SK-N-SH treated with all-trans-retinoic acid at 6 μM for 48 hours (cell line): ENCODE measurements at regions not wholly inside any gene's neighbourhood (a gene's known extent, or its start where the extent isn't known, plus 50 kb on each side); places are given as distances from the start of the nearest gene placed in this dataset.
"Not testable (repeated sequence)": the region's sequence is repeated elsewhere in the genome, so short reads cannot be mapped to it uniquely, and the experiment has no call there.

Source experiments
- ATAC-seq: fragments of 200-7000 bp; cut with Tn5 transposase; 3 replicates; pipeline ENCODE4 v1.9.1; 2020; ENCODE audit warnings: mild to moderate bottlenecking, moderate library complexity
- ARNTL ChIP-seq: fragments of 450-650 bp; formaldehyde crosslinking; IDR thresholded peaks from 2 replicates; pipeline ENCODE4 v1.5.0; 2020; ENCODE audit warnings: low read depth, mild to moderate bottlenecking, moderate library complexity, borderline replicate concordance
- BACH2 ChIP-seq: fragments of 250-450 bp; sonication (Bioruptor Pico); IDR thresholded peaks from 2 replicates; pipeline ENCODE4 v1.9.0; 2021; ENCODE audit warnings: mild to moderate bottlenecking, borderline replicate concordance
- CSDC2 ChIP-seq: fragments of 250-450 bp; sonication (Bioruptor Pico); IDR thresholded peaks from 2 replicates; pipeline ENCODE4 v1.5.0; 2020; ENCODE audit warnings: mild to moderate bottlenecking, moderate library complexity
- ESRRG ChIP-seq: fragments of 250-450 bp; sonication (Bioruptor Pico); IDR thresholded peaks from 2 replicates; pipeline ENCODE4 v1.6.1; 2021; ENCODE audit warnings: mild to moderate bottlenecking
- GLIS3 ChIP-seq: fragments of 250-450 bp; sonication (Bioruptor Pico); IDR thresholded peaks from 2 replicates; pipeline ENCODE4 v1.5.0; 2020; ENCODE audit warnings: mild to moderate bottlenecking, moderate library complexity
- ISL1 ChIP-seq: fragments of 250-450 bp; sonication (Bioruptor Pico); IDR thresholded peaks from 2 replicates; pipeline ENCODE4 v2.1.2; 2022; ENCODE audit warnings: mild to moderate bottlenecking, moderate library complexity
- OSR1 ChIP-seq: fragments of 250-450 bp; sonication (Bioruptor Pico); IDR thresholded peaks from 2 replicates; pipeline ENCODE4 v1.8.0; 2022; ENCODE audit warnings: moderate library complexity, mild to moderate bottlenecking, inconsistent platforms
- RARB ChIP-seq: fragments of 250-450 bp; sonication (Bioruptor Pico); IDR thresholded peaks from 2 replicates; pipeline ENCODE4 v1.8.0; 2021; ENCODE audit warnings: mild to moderate bottlenecking, moderate library complexity
- SNAI2 ChIP-seq: fragments of 250-450 bp; sonication (Bioruptor Pico); IDR thresholded peaks from 2 replicates; pipeline ENCODE4 v1.5.0; 2020; ENCODE audit warnings: mild to moderate bottlenecking, moderate library complexity
- TCF4 ChIP-seq: fragments of 250-450 bp; sonication (Bioruptor Pico); IDR thresholded peaks from 2 replicates; pipeline ENCODE4 v1.8.0; 2021; ENCODE audit warnings: mild to moderate bottlenecking, moderate library complexity, borderline replicate concordance
- TOX ChIP-seq: fragments of 250-450 bp; sonication (Bioruptor Pico); IDR thresholded peaks from 2 replicates; pipeline ENCODE4 v1.8.0; 2021; ENCODE audit warnings: mild to moderate bottlenecking, moderate library complexity, borderline replicate concordance
- ZC3H10 ChIP-seq: fragments of 250-450 bp; sonication (Bioruptor Pico); IDR thresholded peaks from 2 replicates; pipeline ENCODE4 v1.5.1; 2021; ENCODE audit warnings: mild to moderate bottlenecking, moderate library complexity
- ZFP3 ChIP-seq: fragments of 250-450 bp; sonication (Bioruptor Pico); IDR thresholded peaks from 2 replicates; pipeline ENCODE4 v1.5.0; 2020; ENCODE audit warnings: mild to moderate bottlenecking, moderate library complexity
- ZFP30 ChIP-seq: fragments of 450-650 bp; formaldehyde crosslinking; IDR thresholded peaks from 2 replicates; pipeline ENCODE4 v1.5.0; 2022; ENCODE audit warnings: mild to moderate bottlenecking, moderate library complexity
- ZNF565 ChIP-seq: fragments of 450-650 bp; formaldehyde crosslinking; conservative IDR thresholded peaks from 2 replicates; pipeline ENCODE4 v1.5.0; 2020; ENCODE audit warnings: low read depth, mild to moderate bottlenecking, moderate library complexity
- ZNF70 ChIP-seq: fragments of 450-650 bp; formaldehyde crosslinking; IDR thresholded peaks from 2 replicates; pipeline ENCODE4 v1.5.0; 2020; ENCODE audit warnings: mild to moderate bottlenecking, moderate library complexity
- ZNF8 ChIP-seq: fragments of 450-650 bp; formaldehyde crosslinking; IDR thresholded peaks from 2 replicates; pipeline ENCODE4 v1.5.0; 2020; ENCODE audit warnings: mild to moderate bottlenecking, moderate library complexity
- TF ChIP-seq, protein P1 (sequence below): fragments of 250-450 bp; sonication (Bioruptor Pico); IDR thresholded peaks from 2 replicates; pipeline ENCODE4 v1.8.0; 2021; ENCODE audit warnings: low read depth, mild to moderate bottlenecking, moderate library complexity, borderline replicate concordance
- TF ChIP-seq, protein P2 (sequence below): fragments of 250-450 bp; sonication (Bioruptor Pico); IDR thresholded peaks from 2 replicates; pipeline ENCODE4 v1.5.1; 2021; ENCODE audit warnings: mild to moderate bottlenecking, moderate library complexity
- TF ChIP-seq, protein P3 (sequence below): fragments of 250-450 bp; sonication (Bioruptor Pico); IDR thresholded peaks from 2 replicates; pipeline ENCODE4 v1.8.0; 2020; ENCODE audit warnings: mild to moderate bottlenecking, moderate library complexity, borderline replicate concordance
- TF ChIP-seq, protein P4 (sequence below): fragments of 250-450 bp; sonication (Bioruptor Pico); IDR thresholded peaks from 2 replicates; pipeline ENCODE4 v1.5.1; 2020; ENCODE audit warnings: low read depth, mild to moderate bottlenecking, moderate library complexity

DNA sequence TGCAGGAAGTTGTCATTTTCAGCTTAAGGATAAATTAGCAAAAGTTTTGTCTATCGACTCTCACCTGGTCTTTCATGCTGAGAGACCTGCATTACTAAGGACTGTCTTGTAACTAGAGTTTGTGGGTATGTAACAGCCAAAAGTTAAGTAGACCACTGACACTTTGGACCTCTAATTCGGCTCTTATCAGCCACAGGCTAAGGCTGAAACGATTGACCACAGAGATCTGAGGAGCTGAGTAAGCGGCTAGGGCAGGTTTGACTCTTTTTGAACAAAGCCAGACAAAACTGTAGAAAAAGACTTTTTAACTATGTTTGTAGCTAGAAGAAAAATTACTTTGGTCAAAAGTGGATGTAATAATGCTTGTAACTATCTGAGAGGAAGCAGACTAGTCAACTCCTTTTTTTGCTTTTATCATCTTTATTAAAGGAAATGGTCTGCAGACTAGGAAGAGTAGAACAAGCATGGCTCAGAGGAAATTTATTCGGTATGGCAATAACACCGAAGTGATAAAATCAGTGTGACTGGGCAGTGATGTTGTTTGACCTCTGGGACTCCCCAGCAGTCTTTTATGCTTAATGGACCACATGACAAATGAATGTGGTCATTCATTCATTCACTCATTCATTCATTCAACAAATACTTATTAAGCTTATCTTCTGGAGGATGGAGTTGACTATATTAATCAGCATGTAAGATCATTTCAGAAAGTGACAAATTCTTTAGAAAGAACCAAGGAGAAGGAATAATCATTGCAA is 725.0 kb upstream of the HS3ST5 start (continued):
- no peak for TF ChIP-seq ZFP30
- TF ChIP-seq, protein P1, sequence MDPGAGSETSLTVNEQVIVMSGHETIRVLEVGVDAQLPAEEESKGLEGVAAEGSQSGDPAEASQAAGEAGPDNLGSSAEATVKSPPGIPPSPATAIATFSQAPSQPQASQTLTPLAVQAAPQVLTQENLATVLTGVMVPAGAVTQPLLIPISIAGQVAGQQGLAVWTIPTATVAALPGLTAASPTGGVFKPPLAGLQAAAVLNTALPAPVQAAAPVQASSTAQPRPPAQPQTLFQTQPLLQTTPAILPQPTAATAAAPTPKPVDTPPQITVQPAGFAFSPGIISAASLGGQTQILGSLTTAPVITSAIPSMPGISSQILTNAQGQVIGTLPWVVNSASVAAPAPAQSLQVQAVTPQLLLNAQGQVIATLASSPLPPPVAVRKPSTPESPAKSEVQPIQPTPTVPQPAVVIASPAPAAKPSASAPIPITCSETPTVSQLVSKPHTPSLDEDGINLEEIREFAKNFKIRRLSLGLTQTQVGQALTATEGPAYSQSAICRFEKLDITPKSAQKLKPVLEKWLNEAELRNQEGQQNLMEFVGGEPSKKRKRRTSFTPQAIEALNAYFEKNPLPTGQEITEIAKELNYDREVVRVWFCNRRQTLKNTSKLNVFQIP (CRISPR knock-in tag) = no peak
- TF ChIP-seq TOX (CRISPR knock-in tag) = no peak
- TF ChIP-seq BACH2 (CRISPR knock-in tag) = no peak
- no peak for TF ChIP-seq ZFP3 (CRISPR knock-in tag)
- no peak for TF ChIP-seq ZNF70

DNA sequence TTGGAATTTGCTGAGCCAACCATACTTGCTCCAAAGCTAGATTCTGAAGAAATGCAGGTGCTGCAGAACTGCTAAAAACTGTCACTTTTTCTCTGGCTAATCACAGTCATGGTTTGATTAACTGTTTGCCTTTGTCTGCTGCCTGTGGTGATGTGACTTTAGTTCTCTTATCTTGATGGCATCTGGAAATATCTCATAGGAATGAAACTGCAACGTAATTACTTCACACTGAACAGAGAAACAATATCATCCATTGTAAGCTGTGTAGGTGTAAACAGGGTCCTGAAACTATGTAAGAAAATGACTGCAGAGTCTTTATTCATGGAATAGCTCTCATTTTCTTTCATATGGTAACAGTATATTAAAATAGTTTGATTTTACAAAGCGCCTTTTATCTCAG is 721.9 kb upstream of the HS3ST5 start:
- no peak for ATAC-seq
- TF ChIP-seq ZFP30 = no peak
- TF ChIP-seq ZNF8 = no peak
- TF ChIP-seq BACH2 (CRISPR knock-in tag) = no peak
- no peak for TF ChIP-seq ZNF70
- TF ChIP-seq, protein P2, sequence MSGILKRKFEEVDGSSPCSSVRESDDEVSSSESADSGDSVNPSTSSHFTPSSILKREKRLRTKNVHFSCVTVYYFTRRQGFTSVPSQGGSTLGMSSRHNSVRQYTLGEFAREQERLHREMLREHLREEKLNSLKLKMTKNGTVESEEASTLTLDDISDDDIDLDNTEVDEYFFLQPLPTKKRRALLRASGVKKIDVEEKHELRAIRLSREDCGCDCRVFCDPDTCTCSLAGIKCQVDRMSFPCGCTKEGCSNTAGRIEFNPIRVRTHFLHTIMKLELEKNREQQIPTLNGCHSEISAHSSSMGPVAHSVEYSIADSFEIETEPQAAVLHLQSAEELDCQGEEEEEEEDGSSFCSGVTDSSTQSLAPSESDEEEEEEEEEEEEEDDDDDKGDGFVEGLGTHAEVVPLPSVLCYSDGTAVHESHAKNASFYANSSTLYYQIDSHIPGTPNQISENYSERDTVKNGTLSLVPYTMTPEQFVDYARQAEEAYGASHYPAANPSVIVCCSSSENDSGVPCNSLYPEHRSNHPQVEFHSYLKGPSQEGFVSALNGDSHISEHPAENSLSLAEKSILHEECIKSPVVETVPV (CRISPR knock-in tag) = no peak
- TF ChIP-seq SNAI2 = no peak
- no peak for TF ChIP-seq RARB (CRISPR knock-in tag)
- TF ChIP-seq CSDC2 = no peak
- no peak for TF ChIP-seq ISL1

DNA sequence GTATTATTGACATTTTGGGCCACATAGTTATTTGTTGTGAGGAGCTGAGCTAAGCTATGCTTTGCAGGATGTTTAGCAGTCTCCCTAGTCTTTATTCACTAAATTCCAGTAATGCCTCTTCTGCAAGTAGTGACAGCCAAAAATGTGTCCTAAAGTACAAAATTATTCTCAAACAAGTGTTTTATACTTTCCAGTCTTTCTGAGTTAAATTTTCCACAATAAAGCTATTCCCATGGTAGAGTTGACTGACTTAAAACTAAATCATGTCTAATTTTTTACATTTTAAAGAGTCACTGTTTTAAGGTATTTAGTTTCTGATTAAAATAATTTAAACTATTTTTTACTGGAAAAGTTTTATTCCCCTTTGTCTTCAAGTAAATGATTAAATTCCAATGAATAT is 717.8 kb upstream of the HS3ST5 start:
- ATAC-seq = no peak
- TF ChIP-seq ARNTL (CRISPR knock-in tag) = no peak
- TF ChIP-seq, protein P3, sequence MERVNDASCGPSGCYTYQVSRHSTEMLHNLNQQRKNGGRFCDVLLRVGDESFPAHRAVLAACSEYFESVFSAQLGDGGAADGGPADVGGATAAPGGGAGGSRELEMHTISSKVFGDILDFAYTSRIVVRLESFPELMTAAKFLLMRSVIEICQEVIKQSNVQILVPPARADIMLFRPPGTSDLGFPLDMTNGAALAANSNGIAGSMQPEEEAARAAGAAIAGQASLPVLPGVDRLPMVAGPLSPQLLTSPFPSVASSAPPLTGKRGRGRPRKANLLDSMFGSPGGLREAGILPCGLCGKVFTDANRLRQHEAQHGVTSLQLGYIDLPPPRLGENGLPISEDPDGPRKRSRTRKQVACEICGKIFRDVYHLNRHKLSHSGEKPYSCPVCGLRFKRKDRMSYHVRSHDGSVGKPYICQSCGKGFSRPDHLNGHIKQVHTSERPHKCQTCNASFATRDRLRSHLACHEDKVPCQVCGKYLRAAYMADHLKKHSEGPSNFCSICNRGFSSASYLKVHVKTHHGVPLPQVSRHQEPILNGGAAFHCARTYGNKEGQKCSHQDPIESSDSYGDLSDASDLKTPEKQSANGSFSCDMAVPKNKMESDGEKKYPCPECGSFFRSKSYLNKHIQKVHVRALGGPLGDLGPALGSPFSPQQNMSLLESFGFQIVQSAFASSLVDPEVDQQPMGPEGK (CRISPR knock-in tag) = no peak
- no peak for TF ChIP-seq OSR1 (CRISPR knock-in tag)
- TF ChIP-seq ESRRG (CRISPR knock-in tag) = no peak
- no peak for TF ChIP-seq TCF4 (CRISPR knock-in tag)
- no peak for TF ChIP-seq BACH2 (CRISPR knock-in tag)
- no peak for TF ChIP-seq SNAI2
- TF ChIP-seq ZNF565 = no peak
- TF ChIP-seq CSDC2 = no peak
- no peak for TF ChIP-seq GLIS3 (CRISPR knock-in tag)
- no peak for TF ChIP-seq ZNF70
- no peak for TF ChIP-seq ISL1

DNA sequence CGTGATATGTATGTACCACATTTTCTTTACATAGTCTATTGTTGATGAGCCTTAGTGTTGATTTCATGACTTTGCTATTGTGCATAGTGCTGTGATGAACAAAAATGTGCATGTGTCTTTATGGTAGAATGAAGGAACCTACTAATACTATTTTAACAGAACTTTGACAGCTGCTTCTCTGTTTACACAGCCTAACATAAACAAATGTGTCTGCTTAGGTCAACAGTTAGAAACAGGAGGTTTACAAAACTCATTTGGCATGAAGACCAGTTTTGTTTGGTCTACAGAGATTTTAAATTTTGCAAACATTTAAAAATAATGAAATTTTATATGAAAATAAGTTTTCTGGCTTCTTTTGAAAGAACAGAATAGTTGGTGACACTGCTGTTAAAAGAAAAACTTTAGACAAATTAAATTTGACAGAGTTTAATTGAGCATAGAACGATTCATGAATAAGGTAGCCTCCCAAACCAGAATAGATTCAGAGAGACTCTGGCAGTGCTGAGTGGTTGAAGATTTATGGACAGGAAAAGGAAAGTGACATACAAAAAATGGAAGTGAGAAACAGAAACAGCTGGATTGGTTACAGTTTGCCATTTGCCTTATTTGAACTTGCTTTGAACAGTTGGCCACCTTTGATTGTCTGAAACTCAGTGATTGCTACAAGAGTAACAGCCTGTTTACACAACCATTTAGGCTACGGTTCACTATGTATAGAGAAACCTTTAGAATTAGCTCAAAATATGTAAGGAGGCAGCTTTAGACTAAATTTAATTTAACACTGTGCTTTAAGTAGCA is 715.8 kb upstream of the HS3ST5 start:
- TF ChIP-seq ZFP3 (CRISPR knock-in tag) = no peak
- TF ChIP-seq ISL1 = no peak
- TF ChIP-seq, all 23 proteins: peak for 0
- ATAC-seq = no peak

DNA sequence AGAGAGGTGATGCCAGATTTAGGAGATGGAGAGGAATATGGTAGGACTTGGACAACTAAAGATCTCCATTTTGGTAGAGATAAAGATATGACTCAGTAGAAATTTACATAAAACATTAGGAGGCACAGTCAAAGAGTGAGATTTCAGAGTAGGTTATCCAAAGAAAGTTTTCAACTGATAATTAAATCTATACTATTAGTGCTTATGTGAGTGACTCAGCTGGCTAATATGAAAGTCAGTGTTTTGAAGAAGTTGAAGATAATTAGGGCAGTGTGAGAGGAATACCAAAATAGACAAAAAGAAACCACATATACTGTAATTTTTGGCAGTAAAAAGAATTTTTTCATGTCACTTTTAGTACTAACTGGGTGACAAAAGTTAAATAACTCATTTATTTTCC is 712.8 kb upstream of the HS3ST5 start:
- no peak for ATAC-seq
- TF ChIP-seq OSR1 (CRISPR knock-in tag) (no peak), CSDC2 (no peak), RARB (CRISPR knock-in tag) (no peak), ESRRG (CRISPR knock-in tag) (no peak), ZC3H10 (CRISPR knock-in tag) (no peak)
- TF ChIP-seq, protein P4, sequence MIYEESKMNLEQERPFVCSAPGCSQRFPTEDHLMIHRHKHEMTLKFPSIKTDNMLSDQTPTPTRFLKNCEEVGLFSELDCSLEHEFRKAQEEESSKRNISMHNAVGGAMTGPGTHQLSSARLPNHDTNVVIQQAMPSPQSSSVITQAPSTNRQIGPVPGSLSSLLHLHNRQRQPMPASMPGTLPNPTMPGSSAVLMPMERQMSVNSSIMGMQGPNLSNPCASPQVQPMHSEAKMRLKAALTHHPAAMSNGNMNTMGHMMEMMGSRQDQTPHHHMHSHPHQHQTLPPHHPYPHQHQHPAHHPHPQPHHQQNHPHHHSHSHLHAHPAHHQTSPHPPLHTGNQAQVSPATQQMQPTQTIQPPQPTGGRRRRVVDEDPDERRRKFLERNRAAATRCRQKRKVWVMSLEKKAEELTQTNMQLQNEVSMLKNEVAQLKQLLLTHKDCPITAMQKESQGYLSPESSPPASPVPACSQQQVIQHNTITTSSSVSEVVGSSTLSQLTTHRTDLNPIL (CRISPR knock-in tag) = no peak
- TF ChIP-seq, protein P2 (CRISPR knock-in tag) = no peak
- TF ChIP-seq, protein P1 (CRISPR knock-in tag) = no peak

DNA sequence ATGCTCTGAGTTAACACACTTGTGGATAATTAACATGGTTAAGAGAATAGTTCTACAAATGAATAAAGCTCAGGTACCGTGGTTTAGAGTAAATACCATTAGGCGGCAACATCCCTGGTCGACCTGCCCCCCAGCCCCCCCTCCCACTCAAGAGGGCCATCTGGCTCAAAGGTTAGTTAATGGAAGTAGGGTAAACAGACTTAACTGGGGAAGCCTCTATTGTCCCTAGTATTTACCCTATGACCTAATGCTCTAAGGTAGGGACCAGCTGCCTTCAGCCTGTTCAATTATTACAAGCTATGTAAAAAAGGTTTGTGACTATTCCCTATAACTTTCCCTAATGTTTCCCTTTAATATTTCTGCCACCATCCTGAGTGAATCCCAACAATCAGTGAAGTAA is 711.4 kb upstream of the HS3ST5 start:
- ATAC-seq = not testable (repeated sequence)
